Mesothelial cell of epicardium (in vitro differentiated cells): ENCODE measurements at regions not wholly inside any gene's neighbourhood (a gene's known extent, or its start where the extent isn't known, plus 50 kb on each side); places are given as distances from the start of the nearest gene placed in this dataset.

ENCODE experiments used
- DNase-seq, 2 experiments: peaks; one replicate each; pipeline ENCODE4 v3.0.0; 2021; ENCODE audit warnings: low spot score in 2 of 2; ENCODE audit not compliant: unreplicated experiment in 2 of 2
- H3K27ac Mint-ChIP-seq: 2 replicates; pipeline ENCODE4 v1.8.0; 2021; ENCODE audit warnings: mixed read lengths
- H3K27me3 Mint-ChIP-seq: 2 replicates; pipeline ENCODE4 v1.8.0; 2021; ENCODE audit warnings: low read depth, mixed read lengths
- H3K36me3 Mint-ChIP-seq: 2 replicates; pipeline ENCODE4 v1.8.0; 2021; ENCODE audit warnings: mixed read lengths
- H3K4me1 Mint-ChIP-seq: 2 replicates; pipeline ENCODE4 v1.8.0; 2021; ENCODE audit warnings: mixed read lengths
- H3K4me3 Mint-ChIP-seq: 2 replicates; pipeline ENCODE4 v1.8.0; 2021; ENCODE audit warnings: mild to moderate bottlenecking, moderate library complexity, mixed read lengths
- H3K9me3 Mint-ChIP-seq: 2 replicates; pipeline ENCODE4 v1.8.0; 2021; ENCODE audit warnings: mixed read lengths
- TF ChIP-seq, protein P1 (sequence below): fragments of 200-600 bp; sonication (generic); IDR thresholded peaks from one replicate; pipeline ENCODE4 v1.5.0; 2021; ENCODE audit warnings: antibody characterized with exemption; ENCODE audit not compliant: unreplicated experiment

- TF ChIP-seq, protein P1, sequence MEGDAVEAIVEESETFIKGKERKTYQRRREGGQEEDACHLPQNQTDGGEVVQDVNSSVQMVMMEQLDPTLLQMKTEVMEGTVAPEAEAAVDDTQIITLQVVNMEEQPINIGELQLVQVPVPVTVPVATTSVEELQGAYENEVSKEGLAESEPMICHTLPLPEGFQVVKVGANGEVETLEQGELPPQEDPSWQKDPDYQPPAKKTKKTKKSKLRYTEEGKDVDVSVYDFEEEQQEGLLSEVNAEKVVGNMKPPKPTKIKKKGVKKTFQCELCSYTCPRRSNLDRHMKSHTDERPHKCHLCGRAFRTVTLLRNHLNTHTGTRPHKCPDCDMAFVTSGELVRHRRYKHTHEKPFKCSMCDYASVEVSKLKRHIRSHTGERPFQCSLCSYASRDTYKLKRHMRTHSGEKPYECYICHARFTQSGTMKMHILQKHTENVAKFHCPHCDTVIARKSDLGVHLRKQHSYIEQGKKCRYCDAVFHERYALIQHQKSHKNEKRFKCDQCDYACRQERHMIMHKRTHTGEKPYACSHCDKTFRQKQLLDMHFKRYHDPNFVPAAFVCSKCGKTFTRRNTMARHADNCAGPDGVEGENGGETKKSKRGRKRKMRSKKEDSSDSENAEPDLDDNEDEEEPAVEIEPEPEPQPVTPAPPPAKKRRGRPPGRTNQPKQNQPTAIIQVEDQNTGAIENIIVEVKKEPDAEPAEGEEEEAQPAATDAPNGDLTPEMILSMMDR = no peak
- Mint-ChIP-seq H3K4me3 (no peak overlapping the region), H3K4me1 (no peaks in the 10 kb centered on the region), H3K27me3 (no peaks in the 10 kb centered on the region), H3K36me3 (peaks cover 2% of the 10 kb centered on the region), H3K27ac (no peak overlapping the region), H3K9me3 (peaks cover 7% of the 10 kb centered on the region)
- DNase-seq = no peak
These were observed 62.2 kb downstream of the GCNT4 start for GRCh38 chr5:74990194-74990593.

- DNase-seq = no peak
- TF ChIP-seq, protein P1 = peak; percentile 40
- peaks cover 7% of the 10 kb centered on the region for H3K9me3 Mint-ChIP-seq
- H3K4me1 Mint-ChIP-seq = peaks cover 7% of the 10 kb centered on the region
- peaks cover 2% of the 10 kb centered on the region for H3K36me3 Mint-ChIP-seq
- H3K4me3 Mint-ChIP-seq = no peak overlapping the region
- H3K27me3 Mint-ChIP-seq = no peaks in the 10 kb centered on the region
- no peak overlapping the region for H3K27ac Mint-ChIP-seq
These were observed 63.9 kb downstream of the GCNT4 start for GRCh38 chr5:74988273-74988983.

- H3K27me3 Mint-ChIP-seq = no peaks in the 10 kb centered on the region
- H3K4me3 Mint-ChIP-seq = no peak overlapping the region
- no peak overlapping the region for H3K27ac Mint-ChIP-seq
- DNase-seq = no peak
- peaks cover 2% of the 10 kb centered on the region for H3K36me3 Mint-ChIP-seq
- H3K9me3 Mint-ChIP-seq = peaks cover 14% of the 10 kb centered on the region
- peaks cover 2% of the 10 kb centered on the region for H3K4me1 Mint-ChIP-seq
- TF ChIP-seq, protein P1 = no peak
These were observed 74.0 kb downstream of the GCNT4 start for GRCh38 chr5:74978345-74978744.

- TF ChIP-seq, protein P1 = no peak
- no peaks in the 10 kb centered on the region for H3K27me3 Mint-ChIP-seq
- no peak for DNase-seq
These were observed 74.9 kb downstream of the GCNT4 start for GRCh38 chr5:74977471-74977870.

GRCh38 chr5:74976651-74977050 is 75.7 kb downstream of the GCNT4 start:
- Mint-ChIP-seq H3K36me3 (peaks cover 2% of the 10 kb centered on the region), H3K9me3 (peaks cover 14% of the 10 kb centered on the region), H3K27me3 (no peaks in the 10 kb centered on the region), H3K4me3 (no peak overlapping the region), H3K4me1 (peaks cover 2% of the 10 kb centered on the region), H3K27ac (no peak overlapping the region)
- TF ChIP-seq, protein P1 = no peak
- no peak for DNase-seq

More at GRCh38 chr5:74977471-74977870, 74.9 kb downstream of the GCNT4 start:
- Mint-ChIP-seq H3K4me1 (peaks cover 2% of the 10 kb centered on the region), H3K36me3 (peaks cover 2% of the 10 kb centered on the region), H3K9me3 (peaks cover 14% of the 10 kb centered on the region), H3K4me3 (no peak overlapping the region), H3K27ac (no peak overlapping the region)

- DNase-seq = no peak
- H3K36me3 Mint-ChIP-seq = peaks cover 2% of the 10 kb centered on the region
- H3K27me3 Mint-ChIP-seq = no peaks in the 10 kb centered on the region
- peaks cover 18% of the 10 kb centered on the region for H3K9me3 Mint-ChIP-seq
- TF ChIP-seq, protein P1 = no peak
- H3K4me3 Mint-ChIP-seq = no peak overlapping the region
- no peak overlapping the region for H3K27ac Mint-ChIP-seq
- H3K4me1 Mint-ChIP-seq = peaks cover 2% of the 10 kb centered on the region
These were observed 76.8 kb downstream of the GCNT4 start for GRCh38 chr5:74975582-74975981.
